Activated CD4-positive, alpha-beta memory T cell treated with anti-CD3 and anti-CD28 coated beads, Interleukin-2, amount 10 ng/mL, durations not matched to agents 7 days and 5 days (primary cell): ENCODE measurements at regions not wholly inside any gene's neighbourhood (a gene's known extent, or its start where the extent isn't known, plus 50 kb on each side); places are given as distances from the start of the nearest gene placed in this dataset.

ENCODE experiments used
- CTCF ChIA-PET: fragments of 350-600 bp; sonication (Branson Sonifier 250); formaldehyde crosslinking; loops from one replicate; lab custom pipeline; 2021; ENCODE audit warnings: antibody characterized with exemption, inconsistent platforms; lab: Charles Lee
- POLR2A ChIA-PET: fragments of 350-600 bp; sonication (Branson Sonifier 250); formaldehyde crosslinking; loops from one replicate; lab custom pipeline; 2021; ENCODE audit warnings: antibody characterized with exemption; lab: Charles Lee
- DNase-seq: peaks from one replicate; pipeline ENCODE4 v3.0.0-alpha.2; 2020
- H3K27ac Mint-ChIP-seq: one replicate; pipeline ENCODE4 v1.8.0; 2021; ENCODE audit warnings: mild to moderate bottlenecking, mixed read lengths
- H3K27me3 Mint-ChIP-seq: one replicate; pipeline ENCODE4 v1.8.0; 2021; ENCODE audit warnings: mixed read lengths
- H3K36me3 Mint-ChIP-seq: one replicate; pipeline ENCODE4 v1.8.0; 2021; ENCODE audit warnings: low read depth, mixed read lengths
- H3K4me1 Mint-ChIP-seq: one replicate; pipeline ENCODE4 v1.8.0; 2021; ENCODE audit warnings: mixed read lengths
- H3K4me3 Mint-ChIP-seq: one replicate; pipeline ENCODE4 v1.8.0; 2021; ENCODE audit warnings: mild to moderate bottlenecking, mixed read lengths
- H3K9me3 Mint-ChIP-seq: one replicate; pipeline ENCODE4 v1.8.0; 2021; ENCODE audit warnings: mixed read lengths

DNA sequence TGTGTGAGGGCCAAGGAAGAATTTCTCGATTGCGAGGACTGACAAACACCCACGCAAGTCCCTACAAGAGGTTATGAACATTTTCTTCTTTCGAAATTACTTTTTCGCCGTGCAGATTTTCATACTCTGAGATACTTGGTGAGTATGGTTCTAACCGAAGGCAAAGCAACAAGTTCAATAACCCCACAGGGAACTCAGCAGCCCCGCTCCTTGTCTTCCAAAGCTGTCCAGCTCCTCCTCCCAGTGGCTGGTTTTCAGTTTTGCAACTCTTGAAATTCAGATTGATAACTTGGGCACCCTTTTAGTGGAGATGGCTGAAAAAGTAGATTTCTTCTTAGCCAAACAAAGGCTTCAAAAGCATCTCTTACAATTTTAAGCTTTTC lies 154.4 kb downstream of the SETD4 start:
- Mint-ChIP-seq H3K36me3 (no peaks in the 10 kb centered on the region), H3K27me3 (peaks cover 20% of the 10 kb centered on the region), H3K4me1 (no peaks in the 10 kb centered on the region), H3K9me3 (no peaks in the 10 kb centered on the region), H3K27ac (no peak overlapping the region), H3K4me3 (no peak overlapping the region)
- POLR2A ChIA-PET = no interaction called here
- CTCF ChIA-PET = interaction anchor here (0.6 kb wide), 1 partner anchor 231 kb away, joined by 6 read pairs; no protein-coding TSS in a partner anchor
- no peak for DNase-seq

DNA sequence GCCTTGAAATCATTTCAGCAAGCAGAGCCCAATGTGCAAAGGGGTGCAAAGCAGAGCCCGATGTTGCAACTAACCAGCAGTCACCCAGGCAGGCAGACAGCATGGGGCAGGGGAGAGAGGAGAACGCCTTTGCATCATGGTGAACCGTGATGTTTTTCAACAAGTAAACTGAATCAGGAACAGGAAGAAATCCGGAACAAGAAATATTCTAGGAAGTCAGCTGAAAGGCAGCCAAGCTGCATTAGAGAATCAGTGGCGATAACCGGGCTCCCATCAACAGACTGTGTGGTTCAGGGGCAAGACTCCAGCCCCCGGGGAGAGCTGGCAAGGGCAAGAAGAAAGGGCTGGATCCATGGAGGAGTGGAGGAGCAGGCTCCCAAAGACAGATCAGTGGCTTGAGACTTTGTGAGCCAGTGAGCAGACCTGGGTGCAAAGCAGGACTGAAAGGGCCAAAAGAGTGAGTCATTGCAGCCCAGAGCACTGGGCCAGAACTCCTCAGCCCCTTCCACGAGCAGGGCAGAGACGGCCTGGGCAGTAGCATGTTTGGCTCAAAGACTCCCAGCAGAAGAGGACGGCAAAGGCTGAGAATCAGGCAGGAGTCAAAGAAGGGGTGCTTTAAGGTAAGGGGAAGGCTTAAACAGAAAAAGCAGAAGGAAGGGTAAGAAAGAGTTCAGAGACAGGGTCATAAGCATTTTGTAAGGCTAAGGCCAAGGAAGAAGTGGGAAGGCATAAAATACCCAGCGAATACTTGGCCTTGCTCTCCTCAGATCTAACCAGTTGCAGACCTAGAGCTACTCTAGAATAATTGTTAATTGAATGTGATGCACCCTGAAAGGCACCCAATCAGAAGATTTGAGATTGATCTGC lies 155.0 kb downstream of the SETD4 start:
- ChIA-PET CTCF (interaction anchor here (0.6 kb wide), 1 partner anchor 231 kb away, joined by 6 read pairs; no protein-coding TSS in a partner anchor), POLR2A (no interaction called here)
- no peaks in the 10 kb centered on the region for H3K36me3 Mint-ChIP-seq
- no peak overlapping the region for H3K27ac Mint-ChIP-seq
- no peaks in the 10 kb centered on the region for H3K9me3 Mint-ChIP-seq
- DNase-seq = no peak
- H3K27me3 Mint-ChIP-seq = peaks cover 17% of the 10 kb centered on the region
- no peaks in the 10 kb centered on the region for H3K4me1 Mint-ChIP-seq
- H3K4me3 Mint-ChIP-seq = no peak overlapping the region

DNA sequence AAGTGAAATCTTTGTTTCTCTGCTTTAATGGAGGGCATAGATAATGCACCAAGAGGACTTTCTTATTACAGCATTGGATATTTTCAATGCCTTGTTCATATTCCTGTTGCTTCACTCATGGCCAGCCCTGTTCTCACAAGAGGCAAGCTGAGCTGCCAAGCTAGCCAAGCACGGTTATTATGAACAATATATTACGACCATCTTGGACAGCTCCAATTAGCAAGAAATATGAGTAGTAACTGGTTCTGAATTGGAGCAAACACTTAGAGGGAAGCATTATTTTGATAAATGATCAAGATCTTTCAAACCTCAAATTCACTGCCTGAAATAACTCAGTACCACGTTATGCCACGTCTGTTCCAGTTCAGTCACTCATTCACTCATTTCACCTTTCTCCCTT lies 159.8 kb downstream of the SETD4 start:
- Mint-ChIP-seq H3K27me3 (peaks cover 20% of the 10 kb centered on the region), H3K36me3 (no peaks in the 10 kb centered on the region), H3K4me3 (no peak overlapping the region), H3K27ac (no peak overlapping the region), H3K4me1 (no peaks in the 10 kb centered on the region), H3K9me3 (no peaks in the 10 kb centered on the region)
- DNase-seq = no peak
- CTCF ChIA-PET = no interaction called here
- POLR2A ChIA-PET = no interaction called here

DNA sequence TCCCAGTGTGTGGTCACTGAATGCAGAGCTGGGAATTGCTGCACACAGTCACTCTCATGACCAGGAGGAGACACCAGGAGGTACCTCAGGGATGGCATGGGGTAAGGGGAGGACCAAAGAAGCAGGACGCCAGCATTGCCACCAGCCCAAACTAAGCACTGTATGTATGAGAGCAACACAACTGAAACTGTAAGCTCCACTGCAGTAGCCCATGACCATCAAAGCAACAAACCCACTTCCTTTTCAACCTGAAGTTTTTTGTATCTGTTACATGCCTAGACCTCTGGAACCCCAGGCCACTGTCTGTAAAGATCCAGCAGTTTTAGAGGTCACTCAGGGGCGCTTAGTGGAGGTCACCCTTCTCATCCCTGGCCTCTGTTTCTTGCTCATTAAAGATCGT lies 164.3 kb downstream of the SETD4 start:
- Mint-ChIP-seq H3K4me3 (no peak overlapping the region), H3K27me3 (peaks cover 5% of the 10 kb centered on the region), H3K27ac (no peak overlapping the region), H3K9me3 (no peaks in the 10 kb centered on the region), H3K36me3 (no peaks in the 10 kb centered on the region), H3K4me1 (no peaks in the 10 kb centered on the region)
- ChIA-PET CTCF (no interaction called here), POLR2A (no interaction called here)
- DNase-seq = no peak

DNA sequence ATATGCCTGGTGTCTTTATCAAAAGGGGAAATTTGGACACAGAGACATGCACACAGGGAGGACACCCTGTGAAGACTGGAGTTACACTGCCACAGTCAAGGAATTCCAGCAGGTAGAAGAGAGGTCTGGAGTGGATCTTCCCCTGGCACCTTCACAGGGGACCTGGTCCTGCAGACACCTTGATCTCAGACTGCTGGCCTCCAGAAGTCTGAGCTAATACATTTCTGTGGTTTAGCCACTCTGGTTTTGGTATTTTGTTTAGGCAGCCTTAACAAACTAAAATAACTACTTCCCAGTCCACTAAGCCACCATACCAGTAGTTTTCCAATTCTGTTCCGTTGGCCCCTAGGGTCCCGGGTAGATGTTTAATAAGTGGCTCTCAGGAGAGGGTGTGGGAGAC lies 164.7 kb downstream of the SETD4 start:
- no peaks in the 10 kb centered on the region for H3K36me3 Mint-ChIP-seq
- no peaks in the 10 kb centered on the region for H3K9me3 Mint-ChIP-seq
- CTCF ChIA-PET = no interaction called here
- POLR2A ChIA-PET = no interaction called here
- H3K27ac Mint-ChIP-seq = no peak overlapping the region
- no peak overlapping the region for H3K4me3 Mint-ChIP-seq
- H3K4me1 Mint-ChIP-seq = no peaks in the 10 kb centered on the region
- H3K27me3 Mint-ChIP-seq = peaks cover 5% of the 10 kb centered on the region
- no peak for DNase-seq

DNA sequence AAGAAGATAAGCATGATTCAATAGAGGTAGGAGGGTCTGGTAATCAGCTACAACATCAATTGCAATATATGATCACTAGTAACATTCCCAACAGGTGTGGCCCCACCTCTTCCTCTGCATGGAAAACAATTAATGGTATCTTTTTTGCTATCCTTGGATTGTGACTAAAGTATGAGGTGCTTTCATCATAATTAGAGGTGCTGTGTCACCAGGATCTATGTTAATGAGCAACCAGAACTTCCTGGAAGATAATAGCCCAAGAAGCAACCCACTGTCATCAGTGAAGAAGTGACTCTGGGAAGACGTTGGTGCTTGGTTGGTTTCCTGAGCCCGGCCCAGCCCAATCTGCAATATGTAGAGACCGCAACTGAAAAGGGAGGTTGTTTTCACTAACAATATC lies 167.2 kb downstream of the SETD4 start:
- DNase-seq = no peak
- no peaks in the 10 kb centered on the region for H3K9me3 Mint-ChIP-seq
- H3K27ac Mint-ChIP-seq = no peak overlapping the region
- ChIA-PET POLR2A (no interaction called here), CTCF (no interaction called here)
- no peaks in the 10 kb centered on the region for H3K36me3 Mint-ChIP-seq
- no peaks in the 10 kb centered on the region for H3K4me1 Mint-ChIP-seq
- H3K4me3 Mint-ChIP-seq = no peak overlapping the region
- H3K27me3 Mint-ChIP-seq = peaks cover 4% of the 10 kb centered on the region

DNA sequence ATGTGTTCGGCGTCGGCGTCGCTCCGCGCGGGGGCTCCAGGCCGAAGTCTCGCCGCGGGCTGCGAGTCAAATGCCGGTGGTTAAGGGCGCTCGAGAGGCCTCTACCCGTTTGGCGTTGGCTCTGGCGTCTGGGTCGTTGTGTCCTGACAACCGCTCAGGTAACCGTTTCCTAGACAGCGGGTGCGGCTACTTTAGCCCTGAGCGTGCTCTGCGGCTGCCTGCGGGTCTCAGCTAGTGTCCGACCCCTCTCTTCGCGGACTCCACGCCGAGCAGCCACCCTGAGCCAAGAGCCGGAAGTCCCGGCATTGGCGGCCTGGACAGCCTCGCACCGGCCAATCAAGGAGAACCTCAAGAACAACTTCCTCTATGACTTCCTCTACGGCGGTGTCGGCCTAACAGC lies 173.4 kb downstream of the SETD4 start:
- DNase-seq = no peak
- Mint-ChIP-seq H3K36me3 (no peaks in the 10 kb centered on the region), H3K9me3 (no peaks in the 10 kb centered on the region), H3K4me3 (no peak overlapping the region), H3K27me3 (peaks cover 25% of the 10 kb centered on the region), H3K4me1 (no peaks in the 10 kb centered on the region), H3K27ac (no peak overlapping the region)
- ChIA-PET CTCF (no interaction called here), POLR2A (no interaction called here)

DNA sequence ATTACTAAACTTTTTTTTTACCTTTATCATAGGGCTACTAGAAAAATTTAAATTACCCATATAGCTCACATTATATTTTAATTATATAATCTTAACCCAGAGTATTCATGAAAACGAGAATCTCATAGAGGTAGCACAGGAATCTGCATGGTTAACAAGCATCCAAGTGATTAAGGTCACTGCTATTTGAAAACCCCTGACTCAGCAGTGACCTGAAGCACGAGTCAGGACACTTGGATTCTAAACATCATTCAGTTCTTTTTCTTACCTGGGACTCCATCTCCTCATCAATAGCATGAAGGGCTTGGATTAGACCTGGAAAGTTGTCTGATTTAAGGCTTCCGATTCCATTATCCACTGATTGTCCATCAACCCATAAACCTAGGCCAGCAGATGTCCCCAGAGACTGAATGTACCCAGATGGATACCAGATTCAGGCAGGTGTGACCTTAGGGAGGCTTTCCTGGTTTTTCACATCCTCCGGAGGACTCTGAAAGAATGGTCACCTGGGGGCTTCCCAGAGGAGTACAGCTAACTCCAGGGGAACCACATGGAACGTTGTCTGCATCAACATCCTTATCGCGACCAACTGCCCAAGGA lies 174.3 kb downstream of the SETD4 start:
- no peak for DNase-seq
- Mint-ChIP-seq H3K27me3 (peaks cover 25% of the 10 kb centered on the region), H3K27ac (no peak overlapping the region), H3K4me3 (no peak overlapping the region), H3K9me3 (no peaks in the 10 kb centered on the region), H3K4me1 (no peaks in the 10 kb centered on the region), H3K36me3 (no peaks in the 10 kb centered on the region)
- ChIA-PET CTCF (no interaction called here), POLR2A (no interaction called here)

DNA sequence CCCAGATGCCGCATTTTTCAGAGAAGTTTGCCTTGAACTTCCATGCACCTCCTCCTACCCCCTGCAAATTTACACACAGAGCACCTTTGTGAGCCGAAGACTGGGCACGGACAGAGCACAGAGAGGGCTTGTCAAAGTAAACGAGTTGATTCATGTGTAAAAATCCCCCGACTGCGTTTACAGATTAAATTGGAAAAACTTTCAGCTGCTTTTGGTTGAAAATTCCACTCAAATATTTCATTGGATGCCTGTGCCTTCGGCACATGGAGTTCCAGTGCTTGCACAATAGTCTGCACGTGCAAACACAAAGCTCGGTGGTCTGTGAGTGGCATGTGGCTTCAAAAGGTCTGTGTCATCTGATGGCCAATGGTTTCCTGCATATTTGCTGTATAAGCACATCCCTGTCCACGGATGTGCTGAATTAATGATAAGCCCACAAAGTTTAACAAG lies 177.5 kb downstream of the SETD4 start:
- ChIA-PET POLR2A (no interaction called here), CTCF (no interaction called here)
- Mint-ChIP-seq H3K4me1 (no peaks in the 10 kb centered on the region), H3K9me3 (no peaks in the 10 kb centered on the region), H3K27ac (no peak overlapping the region), H3K36me3 (no peaks in the 10 kb centered on the region), H3K27me3 (peaks cover 28% of the 10 kb centered on the region), H3K4me3 (no peak overlapping the region)
- DNase-seq = no peak

DNA sequence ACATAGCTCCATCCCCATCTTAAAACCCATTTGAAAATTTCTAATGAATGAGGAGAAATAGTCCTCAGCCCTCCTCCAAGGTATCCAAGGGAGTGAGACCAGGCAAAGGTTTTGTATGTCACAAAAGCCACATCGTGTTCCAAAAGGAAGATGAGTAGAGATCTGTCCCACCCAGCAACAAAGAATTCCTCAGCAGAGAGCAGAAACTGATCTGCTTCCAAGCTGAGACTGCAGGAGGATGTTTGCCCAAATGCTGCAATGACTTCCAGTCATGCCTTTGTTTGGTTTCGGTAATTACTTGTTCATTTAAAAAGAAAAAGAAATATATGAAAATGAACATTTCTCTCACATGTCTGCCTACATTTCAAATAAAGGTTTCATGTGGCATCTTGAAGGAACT lies 186.9 kb downstream of the SETD4 start:
- ChIA-PET POLR2A (interaction anchor here (1.0 kb wide), 1 partner anchor 21 kb away, joined by 5 read pairs; no protein-coding TSS in a partner anchor), CTCF (no interaction called here)
- H3K4me1 Mint-ChIP-seq = no peaks in the 10 kb centered on the region
- no peak overlapping the region for H3K27ac Mint-ChIP-seq
- H3K27me3 Mint-ChIP-seq = peaks cover 32% of the 10 kb centered on the region
- peaks cover 2% of the 10 kb centered on the region for H3K9me3 Mint-ChIP-seq
- H3K4me3 Mint-ChIP-seq = no peak overlapping the region
- no peak for DNase-seq
- no peaks in the 10 kb centered on the region for H3K36me3 Mint-ChIP-seq

DNA sequence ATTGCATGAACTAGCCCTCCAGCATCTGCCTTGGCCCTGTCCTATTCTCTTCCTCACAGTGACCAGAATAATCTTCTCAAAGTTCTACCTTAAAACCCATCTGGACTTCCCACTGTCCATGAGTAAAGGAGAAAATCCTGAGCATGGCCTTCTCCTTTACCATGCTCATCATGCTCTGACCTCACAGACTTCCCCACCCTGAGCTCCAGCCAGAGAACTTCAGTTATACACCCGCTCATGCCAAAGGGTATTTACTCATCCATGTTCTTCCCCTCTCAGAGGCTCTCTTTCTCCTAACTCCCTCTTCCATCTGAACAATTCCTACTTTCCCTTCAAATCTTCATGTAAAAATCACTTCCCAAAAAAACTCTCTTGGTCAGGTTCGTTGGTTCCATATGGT lies 188.4 kb downstream of the SETD4 start:
- H3K4me3 Mint-ChIP-seq = no peak overlapping the region
- CTCF ChIA-PET = no interaction called here

DNA sequence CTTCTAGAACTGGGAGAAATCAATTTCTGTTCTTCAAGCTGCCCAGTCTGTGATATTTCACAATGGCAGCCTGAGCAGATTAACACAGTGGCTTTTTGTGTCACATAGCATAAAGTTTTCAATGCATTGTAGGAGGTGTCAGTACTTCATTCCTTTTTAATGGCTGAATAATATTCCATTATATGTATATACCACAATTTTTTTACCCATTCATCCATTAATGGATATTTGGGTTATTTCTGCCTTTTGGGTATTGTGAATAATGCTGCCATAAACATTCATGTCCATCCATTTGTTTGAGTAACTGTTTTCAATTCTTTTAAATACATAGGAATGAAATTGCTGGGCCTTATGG lies 191.5 kb downstream of the SETD4 start:
- CTCF ChIA-PET = no interaction called here

More for the DNA sequence above, 188.4 kb downstream of the SETD4 start:
- Mint-ChIP-seq H3K4me1 (no peaks in the 10 kb centered on the region), H3K27me3 (peaks cover 32% of the 10 kb centered on the region), H3K36me3 (no peaks in the 10 kb centered on the region), H3K27ac (no peak overlapping the region), H3K9me3 (peaks cover 3% of the 10 kb centered on the region)
- no peak for DNase-seq
- POLR2A ChIA-PET = no interaction called here

DNA sequence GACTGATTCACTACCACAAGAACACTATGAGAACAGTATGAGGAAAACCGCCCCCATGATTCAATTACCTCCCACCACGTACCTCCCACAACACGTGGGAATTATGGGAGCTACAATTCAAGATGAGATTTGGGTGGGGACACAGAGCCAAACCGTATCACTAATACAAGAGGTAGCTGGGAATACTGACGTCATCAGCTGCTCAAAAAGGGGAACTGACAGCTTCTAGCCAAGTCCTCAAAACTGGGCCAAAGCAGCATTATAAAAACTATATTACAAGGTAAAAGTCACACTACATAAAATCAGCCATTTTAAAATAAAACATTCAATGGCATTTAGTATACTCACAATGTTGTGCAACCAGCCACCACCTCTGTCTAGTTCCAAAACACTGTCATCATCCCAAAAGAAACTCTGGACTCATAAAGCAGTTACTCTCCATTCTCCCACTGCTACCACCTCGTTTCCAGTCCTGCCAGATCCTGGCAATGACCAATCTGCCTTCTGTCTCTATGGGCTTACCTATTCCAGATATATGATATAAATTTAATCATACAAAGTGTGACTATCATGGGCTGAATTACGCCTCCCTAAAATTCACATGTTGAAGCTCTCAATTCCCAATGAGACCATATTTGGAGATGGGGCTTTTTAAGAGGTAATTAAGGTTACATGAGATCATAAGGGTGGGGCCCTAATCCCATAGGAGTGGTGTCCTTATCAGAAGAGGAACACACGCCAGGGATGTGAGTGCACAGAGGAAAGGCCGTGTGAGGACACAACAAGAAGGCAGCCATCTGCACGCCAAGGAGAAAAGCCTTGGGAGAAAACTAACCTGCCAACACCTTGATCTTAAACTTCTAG lies 192.1 kb downstream of the SETD4 start:
- peaks cover 16% of the 10 kb centered on the region for H3K27me3 Mint-ChIP-seq
- H3K36me3 Mint-ChIP-seq = no peaks in the 10 kb centered on the region
- ChIA-PET POLR2A (no interaction called here), CTCF (no interaction called here)
- no peaks in the 10 kb centered on the region for H3K4me1 Mint-ChIP-seq
- DNase-seq = no peak
- peaks cover 3% of the 10 kb centered on the region for H3K9me3 Mint-ChIP-seq
- no peak overlapping the region for H3K27ac Mint-ChIP-seq
- no peak overlapping the region for H3K4me3 Mint-ChIP-seq

More for the DNA sequence above, 191.5 kb downstream of the SETD4 start:
- DNase-seq = no peak
- POLR2A ChIA-PET = no interaction called here
- Mint-ChIP-seq H3K27me3 (peaks cover 15% of the 10 kb centered on the region), H3K4me1 (no peaks in the 10 kb centered on the region), H3K9me3 (peaks cover 3% of the 10 kb centered on the region), H3K27ac (no peak overlapping the region), H3K36me3 (no peaks in the 10 kb centered on the region), H3K4me3 (no peak overlapping the region)
